Stimulated activated CD4-positive, alpha-beta T cell treated with anti-CD3 and anti-CD28 coated beads, Interleukin-1b, Interleukin-23, amount 100 ng/mL, for 48 hours (primary cell): ENCODE measurements at regions not wholly inside any gene's neighbourhood (a gene's known extent, or its start where the extent isn't known, plus 50 kb on each side); places are given as distances from the start of the nearest gene placed in this dataset.
"Not testable (repeated sequence)": the region's sequence is repeated elsewhere in the genome, so short reads cannot be mapped to it uniquely, and the experiment has no call there.

Experiments used
- DNase-seq: peaks from one replicate; pipeline ENCODE4 v3.0.0-alpha.2; 2020

GRCh38 chr13:50422181-50423148, 407.2 kb downstream of the KCNRG start:
- DNase-seq: no peak

GRCh38 chr13:50424993-50425392, 409.7 kb downstream of the KCNRG start:
- DNase-seq: no peak

GRCh38 chr13:50425772-50426171, 410.5 kb downstream of the KCNRG start:
- DNase-seq: no peak

GRCh38 chr13:50426927-50427326, 411.7 kb downstream of the KCNRG start:
- no peak for DNase-seq

GRCh38 chr13:50427511-50427910, 412.3 kb downstream of the KCNRG start:
- DNase-seq: not testable (repeated sequence)

- DNase-seq: peak; percentile 11
Measured at GRCh38 chr13:50428183-50428877, 413.1 kb downstream of the KCNRG start.

GRCh38 chr13:50435011-50435410, 408.5 kb downstream of the DLEU7 start:
- no peak for DNase-seq

- DNase-seq: no peak
Measured at GRCh38 chr13:50437252-50437651, 406.2 kb downstream of the DLEU7 start.

- DNase-seq: no peak
Measured at GRCh38 chr13:50438351-50438750, 405.1 kb downstream of the DLEU7 start.

GRCh38 chr13:50441130-50441529, 402.4 kb downstream of the DLEU7 start:
- no peak for DNase-seq

- DNase-seq: no peak
Measured at GRCh38 chr13:50444726-50445125, 398.8 kb downstream of the DLEU7 start.

GRCh38 chr13:50446611-50447010, 396.9 kb downstream of the DLEU7 start:
- no peak for DNase-seq

- DNase-seq: no peak
Measured at GRCh38 chr13:50448535-50448998, 394.9 kb downstream of the DLEU7 start.

- no peak for DNase-seq
Measured at GRCh38 chr13:50449465-50449864, 394.0 kb downstream of the DLEU7 start.

- DNase-seq: no peak
Measured at GRCh38 chr13:50450279-50450678, 393.2 kb downstream of the DLEU7 start.

GRCh38 chr13:50451609-50452008, 391.9 kb downstream of the DLEU7 start:
- no peak for DNase-seq

GRCh38 chr13:50452028-50452427, 391.5 kb downstream of the DLEU7 start:
- DNase-seq: no peak

- DNase-seq: no peak
Measured at GRCh38 chr13:50452756-50453155, 390.7 kb downstream of the DLEU7 start.

GRCh38 chr13:50453188-50453587, 390.3 kb downstream of the DLEU7 start:
- no peak for DNase-seq

GRCh38 chr13:50456111-50456510, 387.4 kb downstream of the DLEU7 start:
- DNase-seq: no peak

- DNase-seq: no peak
Measured at GRCh38 chr13:50457415-50458393, 385.8 kb downstream of the DLEU7 start.

GRCh38 chr13:50459046-50459445, 384.4 kb downstream of the DLEU7 start:
- no peak for DNase-seq

GRCh38 chr13:50459658-50460057, 383.8 kb downstream of the DLEU7 start:
- DNase-seq: no peak
